IMR-90 (cell line): ENCODE measurements at regions not wholly inside any gene's neighbourhood (a gene's known extent, or its start where the extent isn't known, plus 50 kb on each side); places are given as distances from the start of the nearest gene placed in this dataset.

Source experiments
- ATAC-seq: fragments of 200-7000 bp; cut with Tn5 transposase; 2 replicates; pipeline ENCODE4 v1.9.1; 2020; ENCODE audit warnings: low read depth, mild to moderate bottlenecking, moderate library complexity
- BruUV-seq: library from RNA; stranded (reverse); fragments of 400-500 nt; replicated peaks from 2 replicates; lab custom pipeline; 2021; lab: Mats Ljungman, UMichigan
- CTCF ChIA-PET: fragments of 300-600 bp; formaldehyde crosslinking; extraction: SDS; loops from one replicate; lab custom pipeline; 2021; ENCODE audit warnings: antibody characterized with exemption; lab: Yijun Ruan, JAX
- POLR2A ChIA-PET: fragments of 300-600 bp; sonication (Branson Sonifier 250); formaldehyde crosslinking; loops from one replicate; lab custom pipeline; 2022; ENCODE audit warnings: antibody characterized with exemption; ENCODE audit not compliant: unreplicated experiment; lab: Charles Lee
- DNase-seq: peaks from one replicate; pipeline ENCODE4 v3.0.0; 2013
- H2AFZ ChIP-seq: replicated peaks from 2 replicates; pipeline ENCODE3; 2013; ENCODE audit warnings: low read length, mild to moderate bottlenecking; ENCODE audit not compliant: poor library complexity
- H2AK5ac ChIP-seq: 2 replicates; pipeline ENCODE4 v1.6.1; 2013; ENCODE audit warnings: low read depth, low read length, inconsistent platforms
- H2AK9ac ChIP-seq: replicated peaks from 2 replicates; pipeline ENCODE3; 2013; ENCODE audit warnings: mild to moderate bottlenecking, low read depth, low read length, moderate library complexity; ENCODE audit not compliant: poor library complexity
- H2BK120ac ChIP-seq: 2 replicates; pipeline ENCODE4 v1.6.1; 2013; ENCODE audit warnings: low read depth, low read length, inconsistent platforms
- H2BK15ac ChIP-seq: 3 replicates; pipeline ENCODE4 v1.6.1; 2013; ENCODE audit warnings: low read depth, low read length, inconsistent platforms
- H2BK20ac ChIP-seq: 2 replicates; pipeline ENCODE4 v1.6.1; 2013; ENCODE audit warnings: low read depth, mild to moderate bottlenecking, inconsistent platforms, low read length, moderate library complexity
- H2BK5ac ChIP-seq: 2 replicates; pipeline ENCODE4 v1.6.1; 2013; ENCODE audit warnings: mild to moderate bottlenecking, low read depth, low read length, inconsistent platforms; ENCODE audit not compliant: poor library complexity, severe bottlenecking
- H3K14ac ChIP-seq: replicated peaks from 2 replicates; pipeline ENCODE4 v1.6.1; 2013; ENCODE audit warnings: low read depth, low read length, inconsistent platforms
- H3K18ac ChIP-seq: 2 replicates; pipeline ENCODE4 v1.6.1; 2013; ENCODE audit warnings: low read depth, low read length, control low read depth
- H3K23ac ChIP-seq: 2 replicates; pipeline ENCODE4 v1.6.1; 2013; ENCODE audit warnings: low read depth, low read length, inconsistent platforms
- H3K27ac ChIP-seq: 2 replicates; pipeline ENCODE4 v1.5.1; 2013; ENCODE audit warnings: mild to moderate bottlenecking, control low read depth, low read length; ENCODE audit not compliant: insufficient read depth
- H3K27me3 ChIP-seq: 2 replicates; pipeline ENCODE4 v1.6.1; 2013; ENCODE audit warnings: low read length; ENCODE audit not compliant: control insufficient read depth, insufficient read depth
- H3K36me3 ChIP-seq: 2 replicates; pipeline ENCODE4 v1.6.1; 2013; ENCODE audit warnings: low read length, mixed read lengths; ENCODE audit not compliant: control insufficient read depth, insufficient read depth
- H3K4ac ChIP-seq: 2 replicates; pipeline ENCODE4 v1.6.1; 2013; ENCODE audit warnings: low read depth, low read length, inconsistent platforms
- H3K4me1 ChIP-seq: 2 replicates; pipeline ENCODE4 v1.6.1; 2013; ENCODE audit warnings: low read length, mixed read lengths; ENCODE audit not compliant: control insufficient read depth, insufficient read depth
- H3K4me2 ChIP-seq: 2 replicates; pipeline ENCODE4 v1.6.1; 2013; ENCODE audit warnings: low read depth, mild to moderate bottlenecking, control low read depth, low read length, moderate library complexity
- H3K4me3 ChIP-seq: 2 replicates; pipeline ENCODE4 v1.5.1; 2013; ENCODE audit warnings: low read depth, mild to moderate bottlenecking, control low read depth, low read length, moderate library complexity; ENCODE audit not compliant: insufficient read depth
- H3K56ac ChIP-seq: 2 replicates; pipeline ENCODE4 v1.6.1; 2013; ENCODE audit warnings: low read length, inconsistent platforms; ENCODE audit not compliant: insufficient read depth; ENCODE audit errors: extremely low read depth
- H3K79me1 ChIP-seq, 2 experiments: 2 replicates each; pipeline ENCODE4 v1.6.1; 2013; ENCODE audit warnings: low read length in 2 of 2, inconsistent platforms in 1 of 2, low read depth in 1 of 2
- H3K9ac ChIP-seq: 2 replicates; pipeline ENCODE4 v1.6.1; 2013; ENCODE audit warnings: low read depth, low read length, control low read depth
- H3K9me1 ChIP-seq: 2 replicates; pipeline ENCODE4 v1.6.1; 2013; ENCODE audit warnings: low read length, inconsistent platforms; ENCODE audit not compliant: insufficient read depth
- H3K9me3 ChIP-seq: 2 replicates; pipeline ENCODE4 v1.6.1; 2013; ENCODE audit warnings: low read length; ENCODE audit not compliant: control insufficient read depth, insufficient read depth
- H4K20me1 ChIP-seq: 2 replicates; pipeline ENCODE4 v1.6.1; 2013; ENCODE audit warnings: low read length, inconsistent platforms; ENCODE audit not compliant: insufficient read depth
- H4K5ac ChIP-seq: 2 replicates; pipeline ENCODE4 v1.6.1; 2013; ENCODE audit warnings: mild to moderate bottlenecking, low read depth, low read length, control low read depth
- H4K8ac ChIP-seq, 2 experiments: 2 replicates each; pipeline ENCODE4 v1.6.1; 2013; ENCODE audit warnings: low read depth in 2 of 2, low read length in 2 of 2, control low read depth in 1 of 2, inconsistent platforms in 1 of 2
- H4K91ac ChIP-seq: 2 replicates; pipeline ENCODE4 v1.6.1; 2013; ENCODE audit warnings: low read depth, low read length, inconsistent platforms; ENCODE audit not compliant: insufficient read depth
- BHLHE40 ChIP-seq: fragments of 150-350 bp; IDR thresholded peaks from 2 replicates; pipeline ENCODE4 v1.6.1; 2016; ENCODE audit warnings: mild to moderate bottlenecking, low read depth, low read length
- CHD1 ChIP-seq: IDR thresholded peaks from 2 replicates; pipeline ENCODE4 v1.6.1; 2012; ENCODE audit warnings: low read depth, low read length, improper control_type of control experiment
- FOS ChIP-seq: fragments of 150-350 bp; IDR thresholded peaks from 2 replicates; pipeline ENCODE4 v1.6.1; 2016; ENCODE audit warnings: low read depth, low read length
- MAFK ChIP-seq: IDR thresholded peaks from 2 replicates; pipeline ENCODE4 v1.6.1; 2012; ENCODE audit warnings: low read depth, low read length, improper control_type of control experiment
- MAZ ChIP-seq: IDR thresholded peaks from 2 replicates; pipeline ENCODE4 v1.6.1; 2012; ENCODE audit warnings: low read depth, mild to moderate bottlenecking, low read length, improper control_type of control experiment, moderate library complexity, borderline replicate concordance
- MXI1 ChIP-seq: IDR thresholded peaks from 2 replicates; pipeline ENCODE4 v1.6.1; 2012; ENCODE audit warnings: low read depth, mild to moderate bottlenecking, low read length, moderate library complexity, borderline replicate concordance
- NFE2L2 ChIP-seq: fragments of 150-350 bp; IDR thresholded peaks from 2 replicates; pipeline ENCODE4 v1.6.1; 2016; ENCODE audit warnings: low read depth, mild to moderate bottlenecking, low read length
- POLR2A ChIP-seq: IDR thresholded peaks from 2 replicates; pipeline ENCODE4 v1.6.1; 2012; ENCODE audit warnings: mild to moderate bottlenecking, low read depth, low read length
- RCOR1 ChIP-seq: IDR thresholded peaks from 2 replicates; pipeline ENCODE4 v1.6.1; 2012; ENCODE audit warnings: mild to moderate bottlenecking, low read length, improper control_type of control experiment; ENCODE audit not compliant: insufficient replicate concordance
- RFX5 ChIP-seq: IDR thresholded peaks from 2 replicates; pipeline ENCODE4 v1.8.0; 2012; ENCODE audit warnings: low read depth, mild to moderate bottlenecking, low read length, moderate library complexity
- SMC3 ChIP-seq: fragments of 150-350 bp; IDR thresholded peaks from 2 replicates; pipeline ENCODE4 v1.6.1; 2016; ENCODE audit warnings: low read depth, mild to moderate bottlenecking, antibody characterized with exemption, low read length, moderate library complexity
- WGBS, 2 experiments: methylation state at CpG; one replicate each; pipeline versions ENCODE4 v1.1.5 to v1.1.7; 2013; ENCODE audit warnings: missing lambda C conversion rate in 2 of 2; ENCODE audit not compliant: insufficient read length in 1 of 2; ENCODE audit errors: extremely low coverage in 2 of 2; 5-methylcytosine and 5-hydroxymethylcytosine counted together
- dilution Hi-C: fragments of 300-500 bp; cut with HindIII; formaldehyde crosslinking; loops from one replicate; pipeline ENCODE4 v1.14.3; 2018; ENCODE audit warnings: low sequenced_read_pairs; ENCODE audit not compliant: unreplicated experiment
- in situ Hi-C: fragments of 300-500 bp; cut with MboI; formaldehyde crosslinking; loops from 3 replicates; pipeline ENCODE4 v1.14.3; 2019; ENCODE audit warnings: low sequenced_read_pairs, inconsistent platforms, mixed read lengths
- intact Hi-C: fragments of 100-400 bp; cut with micrococcal nuclease; formaldehyde crosslinking; loops from 2 replicates; pipeline ENCODE4 v1.10.0; 2022
- TF ChIP-seq, protein P1 (sequence below): conservative IDR thresholded peaks from 2 replicates; pipeline ENCODE4 v1.5.1; 2012; ENCODE audit warnings: mild to moderate bottlenecking, low read depth, low read length, improper control_type of control experiment
- TF ChIP-seq, protein P2 (sequence below): fragments of 150-350 bp; IDR thresholded peaks from 2 replicates; pipeline ENCODE4 v1.6.1; 2017; ENCODE audit warnings: mild to moderate bottlenecking, antibody characterized with exemption, low read length, low read depth
- TF ChIP-seq, protein P3 (sequence below): fragments of 150-350 bp; IDR thresholded peaks from 2 replicates; pipeline ENCODE4 v1.6.1; 2016; ENCODE audit warnings: low read depth, mild to moderate bottlenecking, low read length, moderate library complexity, borderline replicate concordance

DNA sequence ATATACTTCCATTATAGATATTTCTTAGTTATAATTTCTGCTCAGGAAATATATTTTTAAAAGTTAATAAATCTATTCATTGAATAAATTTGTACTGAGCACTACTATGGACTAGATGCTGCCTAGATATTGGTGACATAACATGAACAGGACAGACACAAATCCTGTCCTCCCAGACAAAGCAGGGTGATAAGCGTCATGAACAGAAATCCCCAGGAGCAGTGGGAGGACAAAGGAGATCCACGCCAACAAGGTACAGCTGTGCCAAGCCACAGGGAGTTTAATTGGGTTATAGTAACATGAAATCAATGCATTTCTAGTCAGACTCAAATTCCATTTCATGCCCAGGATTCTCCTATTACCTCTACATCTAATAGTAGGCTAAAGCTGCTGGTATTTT is 171.8 kb upstream of the CPNE8 start:
- no peak overlapping the region for H2BK15ac ChIP-seq
- H4K8ac ChIP-seq, result no peak overlapping the region
- H3K4me2 ChIP-seq, result no peak overlapping the region
- no peak overlapping the region for H3K4me3 ChIP-seq
- no peak overlapping the region for H3K23ac ChIP-seq
- H3K9me1 ChIP-seq, result no peaks in the 10 kb centered on the region
- dilution Hi-C loops, result no loop called here
- H2BK5ac ChIP-seq, result no peak overlapping the region
- H2BK20ac ChIP-seq, result no peak overlapping the region
- intact Hi-C loops, result no loop called here
- H2BK120ac ChIP-seq, result no peak overlapping the region
- DNase-seq, result no peak
- H3K4me1 ChIP-seq, result no peaks in the 10 kb centered on the region
- TF ChIP-seq RCOR1 (no peak), SMC3 (no peak), MAFK (no peak), MAZ (no peak), BHLHE40 (no peak), POLR2A (no peak), FOS (no peak), CHD1 (no peak), NFE2L2 (no peak), RFX5 (no peak), MXI1 (no peak)
- TF ChIP-seq, protein P1, sequence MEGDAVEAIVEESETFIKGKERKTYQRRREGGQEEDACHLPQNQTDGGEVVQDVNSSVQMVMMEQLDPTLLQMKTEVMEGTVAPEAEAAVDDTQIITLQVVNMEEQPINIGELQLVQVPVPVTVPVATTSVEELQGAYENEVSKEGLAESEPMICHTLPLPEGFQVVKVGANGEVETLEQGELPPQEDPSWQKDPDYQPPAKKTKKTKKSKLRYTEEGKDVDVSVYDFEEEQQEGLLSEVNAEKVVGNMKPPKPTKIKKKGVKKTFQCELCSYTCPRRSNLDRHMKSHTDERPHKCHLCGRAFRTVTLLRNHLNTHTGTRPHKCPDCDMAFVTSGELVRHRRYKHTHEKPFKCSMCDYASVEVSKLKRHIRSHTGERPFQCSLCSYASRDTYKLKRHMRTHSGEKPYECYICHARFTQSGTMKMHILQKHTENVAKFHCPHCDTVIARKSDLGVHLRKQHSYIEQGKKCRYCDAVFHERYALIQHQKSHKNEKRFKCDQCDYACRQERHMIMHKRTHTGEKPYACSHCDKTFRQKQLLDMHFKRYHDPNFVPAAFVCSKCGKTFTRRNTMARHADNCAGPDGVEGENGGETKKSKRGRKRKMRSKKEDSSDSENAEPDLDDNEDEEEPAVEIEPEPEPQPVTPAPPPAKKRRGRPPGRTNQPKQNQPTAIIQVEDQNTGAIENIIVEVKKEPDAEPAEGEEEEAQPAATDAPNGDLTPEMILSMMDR, result no peak
- TF ChIP-seq, protein P2, sequence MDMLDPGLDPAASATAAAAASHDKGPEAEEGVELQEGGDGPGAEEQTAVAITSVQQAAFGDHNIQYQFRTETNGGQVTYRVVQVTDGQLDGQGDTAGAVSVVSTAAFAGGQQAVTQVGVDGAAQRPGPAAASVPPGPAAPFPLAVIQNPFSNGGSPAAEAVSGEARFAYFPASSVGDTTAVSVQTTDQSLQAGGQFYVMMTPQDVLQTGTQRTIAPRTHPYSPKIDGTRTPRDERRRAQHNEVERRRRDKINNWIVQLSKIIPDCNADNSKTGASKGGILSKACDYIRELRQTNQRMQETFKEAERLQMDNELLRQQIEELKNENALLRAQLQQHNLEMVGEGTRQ, result no peak
- TF ChIP-seq, protein P3, sequence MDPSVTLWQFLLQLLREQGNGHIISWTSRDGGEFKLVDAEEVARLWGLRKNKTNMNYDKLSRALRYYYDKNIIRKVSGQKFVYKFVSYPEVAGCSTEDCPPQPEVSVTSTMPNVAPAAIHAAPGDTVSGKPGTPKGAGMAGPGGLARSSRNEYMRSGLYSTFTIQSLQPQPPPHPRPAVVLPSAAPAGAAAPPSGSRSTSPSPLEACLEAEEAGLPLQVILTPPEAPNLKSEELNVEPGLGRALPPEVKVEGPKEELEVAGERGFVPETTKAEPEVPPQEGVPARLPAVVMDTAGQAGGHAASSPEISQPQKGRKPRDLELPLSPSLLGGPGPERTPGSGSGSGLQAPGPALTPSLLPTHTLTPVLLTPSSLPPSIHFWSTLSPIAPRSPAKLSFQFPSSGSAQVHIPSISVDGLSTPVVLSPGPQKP, result no peak
- H2AFZ ChIP-seq, result no peak overlapping the region
- H4K91ac ChIP-seq, result no peak overlapping the region
- BruUV-seq, result no TSS peak
- H3K36me3 ChIP-seq, result no peaks in the 10 kb centered on the region
- WGBS, 2 experiments, result no CpG with 5 or more reads among the region's 2 CpGs
- H3K14ac ChIP-seq, result no peak overlapping the region
- in situ Hi-C loops, result no loop called here
- no peak overlapping the region for H3K56ac ChIP-seq
- no peaks in the 10 kb centered on the region for H4K20me1 ChIP-seq
- no peak overlapping the region for H3K9ac ChIP-seq
- no peak overlapping the region for H3K4ac ChIP-seq
- ChIA-PET CTCF (no interaction called here), POLR2A (no interaction called here)
- H3K18ac ChIP-seq, result no peak overlapping the region
- no peaks in the 10 kb centered on the region for H3K79me1 ChIP-seq
- H2AK5ac ChIP-seq, result no peak overlapping the region
- no peak overlapping the region for H3K27ac ChIP-seq
- H3K27me3 ChIP-seq, result no peaks in the 10 kb centered on the region
- no peak overlapping the region for H2AK9ac ChIP-seq
- no peak overlapping the region for H4K5ac ChIP-seq
- no peak for ATAC-seq
- H3K9me3 ChIP-seq, result no peaks in the 10 kb centered on the region
